Activated B cell treated with CpG ODN at 0.5 μM for 24 hours (primary cell): ENCODE measurements at regions not wholly inside any gene's neighbourhood (a gene's known extent, or its start where the extent isn't known, plus 50 kb on each side); places are given as distances from the start of the nearest gene placed in this dataset.

Experiments used
- ATAC-seq: fragments of 200-7000 bp; cut with Tn5 transposase; one replicate; pipeline ENCODE4 v1.10.0; 2021; ENCODE audit warnings: low read depth, mild to moderate bottlenecking, moderate library complexity
- CTCF ChIA-PET: fragments of 350-600 bp; sonication (Branson Sonifier 250); formaldehyde crosslinking; loops from one replicate; lab custom pipeline; 2021; ENCODE audit warnings: antibody characterized with exemption; lab: Charles Lee
- POLR2A ChIA-PET: fragments of 350-600 bp; sonication (Branson Sonifier 250); formaldehyde crosslinking; loops from one replicate; lab custom pipeline; 2021; ENCODE audit warnings: antibody characterized with exemption; lab: Charles Lee
- DNase-seq: peaks from one replicate; pipeline ENCODE4 v3.0.0; 2022
- H3K27ac Mint-ChIP-seq: one replicate; pipeline ENCODE4 v1.8.0; 2020; ENCODE audit warnings: mixed read lengths
- H3K27me3 Mint-ChIP-seq: one replicate; pipeline ENCODE4 v1.8.0; 2021; ENCODE audit warnings: mixed read lengths
- H3K36me3 Mint-ChIP-seq: one replicate; pipeline ENCODE4 v1.8.0; 2021; ENCODE audit warnings: low read depth, mixed read lengths
- H3K4me1 Mint-ChIP-seq: one replicate; pipeline ENCODE4 v1.8.0; 2021; ENCODE audit warnings: mixed read lengths
- H3K4me3 Mint-ChIP-seq: one replicate; pipeline ENCODE4 v1.8.0; 2020; ENCODE audit warnings: mild to moderate bottlenecking, mixed read lengths
- H3K9me3 Mint-ChIP-seq: one replicate; pipeline ENCODE4 v1.8.0; 2020; ENCODE audit warnings: mixed read lengths
- CTCF ChIP-seq: fragments of 200-600 bp; IDR thresholded peaks from one replicate; pipeline ENCODE4 v1.8.0; 2022; ENCODE audit warnings: antibody characterized with exemption, mild to moderate bottlenecking
- intact Hi-C: fragments of 100-400 bp; cut with micrococcal nuclease; formaldehyde crosslinking; loops from one replicate; pipeline ENCODE4 v1.15.1; 2024

- no peak for TF ChIP-seq CTCF
- Mint-ChIP-seq H3K9me3 (no peaks in the 10 kb centered on the region), H3K27me3 (peaks cover 3% of the 10 kb centered on the region), H3K4me3 (no peak overlapping the region), H3K27ac (no peak overlapping the region), H3K36me3 (no peaks in the 10 kb centered on the region), H3K4me1 (no peaks in the 10 kb centered on the region)
- CTCF ChIA-PET: no interaction called here
- intact Hi-C loops: no loop called here
- POLR2A ChIA-PET: no interaction called here
- ATAC-seq: no peak
- DNase-seq: no peak
Observed at GRCh38 chr11:116539836-116540418, 232.9 kb downstream of the BUD13 start.

- no peak for DNase-seq
- Mint-ChIP-seq H3K4me3 (no peak overlapping the region), H3K27me3 (peaks cover 6% of the 10 kb centered on the region), H3K4me1 (no peaks in the 10 kb centered on the region), H3K9me3 (no peaks in the 10 kb centered on the region), H3K27ac (no peak overlapping the region), H3K36me3 (no peaks in the 10 kb centered on the region)
- ATAC-seq: no peak
- intact Hi-C loops: no loop called here
- ChIA-PET POLR2A (no interaction called here), CTCF (no interaction called here)
- TF ChIP-seq CTCF: no peak
Observed at GRCh38 chr11:116539211-116539610, 233.6 kb downstream of the BUD13 start.

GRCh38 chr11:116538677-116539076, 234.1 kb downstream of the BUD13 start:
- H3K9me3 Mint-ChIP-seq: no peaks in the 10 kb centered on the region
- H3K4me3 Mint-ChIP-seq: no peak overlapping the region
- H3K4me1 Mint-ChIP-seq: no peaks in the 10 kb centered on the region
- intact Hi-C loops: no loop called here
- ChIA-PET CTCF (no interaction called here), POLR2A (no interaction called here)
- H3K27ac Mint-ChIP-seq: no peak overlapping the region
- TF ChIP-seq CTCF: no peak
- peaks cover 6% of the 10 kb centered on the region for H3K27me3 Mint-ChIP-seq
- no peaks in the 10 kb centered on the region for H3K36me3 Mint-ChIP-seq
- no peak for DNase-seq
- no peak for ATAC-seq

- ATAC-seq (no peak), DNase-seq (no peak)
- intact Hi-C loops: no loop called here
- Mint-ChIP-seq H3K4me3 (no peak overlapping the region), H3K27ac (no peak overlapping the region), H3K4me1 (no peaks in the 10 kb centered on the region), H3K36me3 (no peaks in the 10 kb centered on the region), H3K9me3 (no peaks in the 10 kb centered on the region), H3K27me3 (peaks cover 6% of the 10 kb centered on the region)
- ChIA-PET CTCF (no interaction called here), POLR2A (no interaction called here)
- TF ChIP-seq CTCF: no peak
Observed at GRCh38 chr11:116537709-116538108, 235.1 kb downstream of the BUD13 start.

- TF ChIP-seq CTCF: no peak
- POLR2A ChIA-PET: no interaction called here
Observed at GRCh38 chr11:116537121-116537520, 235.7 kb downstream of the BUD13 start.

More at GRCh38 chr11:116537121-116537520, 235.7 kb downstream of the BUD13 start:
- DNase-seq: no peak
- no peak overlapping the region for H3K4me3 Mint-ChIP-seq
- CTCF ChIA-PET: no interaction called here
- no peaks in the 10 kb centered on the region for H3K9me3 Mint-ChIP-seq
- H3K36me3 Mint-ChIP-seq: no peaks in the 10 kb centered on the region
- intact Hi-C loops: no loop called here
- ATAC-seq: no peak
- no peak overlapping the region for H3K27ac Mint-ChIP-seq
- peaks cover 8% of the 10 kb centered on the region for H3K27me3 Mint-ChIP-seq
- H3K4me1 Mint-ChIP-seq: no peaks in the 10 kb centered on the region
